Astrocyte of the spinal cord (primary cell): ENCODE measurements at regions not wholly inside any gene's neighbourhood (a gene's known extent, or its start where the extent isn't known, plus 50 kb on each side); places are given as distances from the start of the nearest gene placed in this dataset.

Experiments used
- DNase-seq: peaks from one replicate; pipeline ENCODE4 v3.0.0; 2011; ENCODE audit warnings: low read depth, low spot score
- H3K4me3 ChIP-seq: 2 replicates; pipeline ENCODE4 v1.5.1; 2011; ENCODE audit warnings: low read depth, mild to moderate bottlenecking, low read length, moderate library complexity
- in situ Hi-C: cut with HindIII; loops from 2 replicates; pipeline ENCODE4 v1.10.0; 2017; ENCODE audit warnings: low sequenced_read_pairs
- TF ChIP-seq, protein P1 (sequence below): IDR thresholded peaks from 2 replicates; pipeline ENCODE4 v1.5.1; 2012; ENCODE audit warnings: low read depth, mild to moderate bottlenecking, low read length, inconsistent platforms

GRCh38 chr4:130545596-130545995, 1449.6 kb downstream of the C4orf33 start:
- DNase-seq = no peak
- TF ChIP-seq, protein P1, sequence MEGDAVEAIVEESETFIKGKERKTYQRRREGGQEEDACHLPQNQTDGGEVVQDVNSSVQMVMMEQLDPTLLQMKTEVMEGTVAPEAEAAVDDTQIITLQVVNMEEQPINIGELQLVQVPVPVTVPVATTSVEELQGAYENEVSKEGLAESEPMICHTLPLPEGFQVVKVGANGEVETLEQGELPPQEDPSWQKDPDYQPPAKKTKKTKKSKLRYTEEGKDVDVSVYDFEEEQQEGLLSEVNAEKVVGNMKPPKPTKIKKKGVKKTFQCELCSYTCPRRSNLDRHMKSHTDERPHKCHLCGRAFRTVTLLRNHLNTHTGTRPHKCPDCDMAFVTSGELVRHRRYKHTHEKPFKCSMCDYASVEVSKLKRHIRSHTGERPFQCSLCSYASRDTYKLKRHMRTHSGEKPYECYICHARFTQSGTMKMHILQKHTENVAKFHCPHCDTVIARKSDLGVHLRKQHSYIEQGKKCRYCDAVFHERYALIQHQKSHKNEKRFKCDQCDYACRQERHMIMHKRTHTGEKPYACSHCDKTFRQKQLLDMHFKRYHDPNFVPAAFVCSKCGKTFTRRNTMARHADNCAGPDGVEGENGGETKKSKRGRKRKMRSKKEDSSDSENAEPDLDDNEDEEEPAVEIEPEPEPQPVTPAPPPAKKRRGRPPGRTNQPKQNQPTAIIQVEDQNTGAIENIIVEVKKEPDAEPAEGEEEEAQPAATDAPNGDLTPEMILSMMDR = no peak
- in situ Hi-C loops = no loop called here
- H3K4me3 ChIP-seq = no peak overlapping the region

- in situ Hi-C loops = no loop called here
- DNase-seq = no peak
- TF ChIP-seq, protein P1 = no peak
- no peak overlapping the region for H3K4me3 ChIP-seq
Measured at GRCh38 chr4:130559268-130559667, 1463.3 kb downstream of the C4orf33 start.

GRCh38 chr4:130563185-130563888, 1467.4 kb downstream of the C4orf33 start:
- TF ChIP-seq, protein P1 = peak; percentile 80

DNA sequence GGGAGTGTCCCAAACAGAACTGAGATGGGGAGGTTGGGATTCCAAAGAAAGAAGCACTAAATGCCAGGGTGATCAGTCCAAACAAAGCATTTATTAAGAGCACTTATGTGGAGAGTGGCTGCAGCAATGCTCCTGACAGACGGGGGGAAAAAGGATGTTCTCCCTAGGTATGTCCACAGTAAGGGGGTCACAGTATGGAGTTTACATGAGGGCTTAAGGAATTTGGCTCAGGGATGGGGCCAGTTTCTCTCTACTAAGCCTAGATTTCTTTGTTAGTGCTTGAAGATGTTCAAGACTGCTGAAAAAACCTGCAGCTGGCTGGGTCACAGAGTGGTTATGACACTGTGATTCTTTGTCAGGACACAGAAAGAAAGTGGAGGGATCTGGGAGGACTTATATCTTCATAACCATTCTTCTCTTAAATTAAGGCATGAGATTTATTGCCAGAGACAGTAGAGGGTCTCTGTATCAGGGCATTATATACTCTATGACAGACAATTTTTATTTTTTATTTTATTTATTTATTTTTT, 1468.0 kb downstream of the C4orf33 start:
- TF ChIP-seq, protein P1 = no peak
- no peak for DNase-seq
- in situ Hi-C loops = no loop called here
- H3K4me3 ChIP-seq = peak overlapping the region; percentile 23

More at GRCh38 chr4:130563185-130563888, 1467.4 kb downstream of the C4orf33 start:
- peak overlapping the region; percentile 23 for H3K4me3 ChIP-seq
- peak; percentile 78 for DNase-seq
- in situ Hi-C loops = no loop called here

DNA sequence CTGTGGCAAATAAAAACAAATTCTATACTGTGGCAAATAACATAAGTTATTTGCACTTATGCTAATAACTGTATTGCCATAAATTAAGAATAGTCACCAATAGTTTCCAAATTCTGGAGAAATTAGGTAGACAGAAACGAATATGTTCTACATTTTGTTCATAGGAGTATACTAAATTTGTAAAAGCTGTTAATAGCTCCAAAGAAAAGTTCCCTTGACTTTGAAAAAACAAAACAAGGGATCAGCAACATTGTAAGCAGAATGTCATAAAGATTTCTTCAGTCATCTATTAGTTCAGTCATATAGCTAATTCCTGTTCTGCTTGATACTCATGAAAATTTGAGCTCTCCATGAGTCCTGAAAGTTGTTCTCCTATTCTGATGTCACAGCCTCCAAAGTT, 1472.8 kb downstream of the C4orf33 start:
- peak; percentile 5 for DNase-seq
- TF ChIP-seq, protein P1 = no peak
- H3K4me3 ChIP-seq = no peak overlapping the region
- in situ Hi-C loops = no loop called here

GRCh38 chr4:130573742-130574141, 1477.8 kb downstream of the C4orf33 start:
- in situ Hi-C loops = no loop called here
- TF ChIP-seq, protein P1 = no peak
- H3K4me3 ChIP-seq = no peak overlapping the region
- no peak for DNase-seq
